ENCODE measurements at regions not wholly inside any gene's neighbourhood (a gene's known extent, or its start where the extent isn't known, plus 50 kb on each side); places are given as distances from the start of the nearest gene placed in this dataset.
A peak's percentile ranks its signal among the peaks of the same experiment; 100 is the strongest.
"Not testable (repeated sequence)": the region's sequence is repeated elsewhere in the genome, so short reads cannot be mapped to it uniquely, and the experiment has no call there.

- Mint-ChIP-seq H3K4me1 (ENCODE audit: low read depth) (no peaks in the 10 kb centered on the region), H3K36me3 (ENCODE audit: low read depth) (no peaks in the 10 kb centered on the region), H3K27me3 (peaks cover 10% of the 10 kb centered on the region), H3K4me3 (no peak overlapping the region), H3K9me3 (no peaks in the 10 kb centered on the region), H3K27ac (no peak overlapping the region)
- DNase-seq: peak; percentile 60
Measured at GRCh38 chr11:134592391-134592990, 180.4 kb upstream of the B3GAT1 start.

- H3K4me1 Mint-ChIP-seq (ENCODE audit: low read depth): no peaks in the 10 kb centered on the region
- no peak overlapping the region for H3K4me3 Mint-ChIP-seq
- H3K27me3 Mint-ChIP-seq: peaks cover 10% of the 10 kb centered on the region
- no peak for DNase-seq
- H3K36me3 Mint-ChIP-seq (ENCODE audit: low read depth): no peaks in the 10 kb centered on the region
- no peaks in the 10 kb centered on the region for H3K9me3 Mint-ChIP-seq
- no peak overlapping the region for H3K27ac Mint-ChIP-seq
Measured at GRCh38 chr11:134591338-134591737, 179.3 kb upstream of the B3GAT1 start.

GRCh38 chr11:134589129-134589528 is 177.1 kb upstream of the B3GAT1 start:
- H3K36me3 Mint-ChIP-seq (ENCODE audit: low read depth): no peaks in the 10 kb centered on the region
- no peaks in the 10 kb centered on the region for H3K4me1 Mint-ChIP-seq (ENCODE audit: low read depth)
- peaks cover 10% of the 10 kb centered on the region for H3K27me3 Mint-ChIP-seq
- H3K27ac Mint-ChIP-seq: no peak overlapping the region
- no peaks in the 10 kb centered on the region for H3K9me3 Mint-ChIP-seq
- H3K4me3 Mint-ChIP-seq: no peak overlapping the region
- DNase-seq: no peak

- not testable (repeated sequence) for H3K36me3 Mint-ChIP-seq (ENCODE audit: low read depth)
Measured at GRCh38 chr11:134588460-134589110, 176.5 kb upstream of the B3GAT1 start.

GRCh38 chr11:134587345-134587744 is 175.3 kb upstream of the B3GAT1 start:
- Mint-ChIP-seq H3K27ac (no peak overlapping the region), H3K9me3 (no peaks in the 10 kb centered on the region), H3K4me1 (ENCODE audit: low read depth) (peaks cover 12% of the 10 kb centered on the region), H3K27me3 (peaks cover 10% of the 10 kb centered on the region), H3K36me3 (ENCODE audit: low read depth) (no peaks in the 10 kb centered on the region), H3K4me3 (no peak overlapping the region)
- DNase-seq: no peak

More at GRCh38 chr11:134588460-134589110, 176.5 kb upstream of the B3GAT1 start:
- not testable (repeated sequence) for H3K4me3 Mint-ChIP-seq; H3K27ac Mint-ChIP-seq; H3K27me3 Mint-ChIP-seq; DNase-seq; H3K4me1 Mint-ChIP-seq (ENCODE audit: low read depth); H3K9me3 Mint-ChIP-seq

GRCh38 chr11:134586726-134587125 is 174.7 kb upstream of the B3GAT1 start:
- DNase-seq: no peak
- no peak overlapping the region for H3K4me3 Mint-ChIP-seq
- H3K9me3 Mint-ChIP-seq: no peaks in the 10 kb centered on the region

GRCh38 chr11:134585666-134586610 is 173.9 kb upstream of the B3GAT1 start:
- Mint-ChIP-seq H3K9me3 (no peaks in the 10 kb centered on the region), H3K4me3 (no peak overlapping the region), H3K27me3 (peaks cover 4% of the 10 kb centered on the region), H3K4me1 (ENCODE audit: low read depth) (peaks cover 12% of the 10 kb centered on the region), H3K27ac (no peak overlapping the region), H3K36me3 (ENCODE audit: low read depth) (no peaks in the 10 kb centered on the region)
- DNase-seq: no peak

More at GRCh38 chr11:134586726-134587125, 174.7 kb upstream of the B3GAT1 start:
- Mint-ChIP-seq H3K27ac (no peak overlapping the region), H3K4me1 (ENCODE audit: low read depth) (peaks cover 12% of the 10 kb centered on the region), H3K36me3 (ENCODE audit: low read depth) (no peaks in the 10 kb centered on the region), H3K27me3 (peaks cover 8% of the 10 kb centered on the region)

- DNase-seq: no peak
- Mint-ChIP-seq H3K4me1 (ENCODE audit: low read depth) (peaks cover 12% of the 10 kb centered on the region), H3K9me3 (no peaks in the 10 kb centered on the region), H3K27me3 (peaks cover 8% of the 10 kb centered on the region), H3K27ac (no peak overlapping the region), H3K4me3 (no peak overlapping the region), H3K36me3 (ENCODE audit: low read depth) (no peaks in the 10 kb centered on the region)
Measured at GRCh38 chr11:134584706-134585445, 172.8 kb upstream of the B3GAT1 start.

GRCh38 chr11:134584001-134584561 is 172.0 kb upstream of the B3GAT1 start:
- H3K4me3 Mint-ChIP-seq: no peak overlapping the region
- H3K36me3 Mint-ChIP-seq (ENCODE audit: low read depth): no peaks in the 10 kb centered on the region
- H3K9me3 Mint-ChIP-seq: no peaks in the 10 kb centered on the region
- DNase-seq: no peak
- H3K27ac Mint-ChIP-seq: no peak overlapping the region
- H3K27me3 Mint-ChIP-seq: peaks cover 10% of the 10 kb centered on the region
- peaks cover 12% of the 10 kb centered on the region for H3K4me1 Mint-ChIP-seq (ENCODE audit: low read depth)

GRCh38 chr11:134583397-134583990 is 171.5 kb upstream of the B3GAT1 start:
- Mint-ChIP-seq H3K4me1 (ENCODE audit: low read depth) (peaks cover 12% of the 10 kb centered on the region), H3K4me3 (no peak overlapping the region), H3K9me3 (no peaks in the 10 kb centered on the region), H3K27me3 (peaks cover 14% of the 10 kb centered on the region), H3K27ac (no peak overlapping the region), H3K36me3 (ENCODE audit: low read depth) (no peaks in the 10 kb centered on the region)
- DNase-seq: no peak

- no peaks in the 10 kb centered on the region for H3K9me3 Mint-ChIP-seq
- peaks cover 12% of the 10 kb centered on the region for H3K4me1 Mint-ChIP-seq (ENCODE audit: low read depth)
- H3K27ac Mint-ChIP-seq: no peak overlapping the region
- DNase-seq: no peak
- peaks cover 14% of the 10 kb centered on the region for H3K27me3 Mint-ChIP-seq
- no peak overlapping the region for H3K4me3 Mint-ChIP-seq
- H3K36me3 Mint-ChIP-seq (ENCODE audit: low read depth): no peaks in the 10 kb centered on the region
Measured at GRCh38 chr11:134582770-134583095, 170.7 kb upstream of the B3GAT1 start.

- Mint-ChIP-seq H3K27me3 (peaks cover 14% of the 10 kb centered on the region), H3K36me3 (ENCODE audit: low read depth) (no peaks in the 10 kb centered on the region), H3K4me3 (no peak overlapping the region), H3K4me1 (ENCODE audit: low read depth) (peaks cover 12% of the 10 kb centered on the region), H3K9me3 (no peaks in the 10 kb centered on the region), H3K27ac (no peak overlapping the region)
- DNase-seq: no peak
Measured at GRCh38 chr11:134581966-134582769, 170.1 kb upstream of the B3GAT1 start.

- Mint-ChIP-seq H3K27me3 (peaks cover 16% of the 10 kb centered on the region), H3K4me3 (no peak overlapping the region), H3K4me1 (ENCODE audit: low read depth) (peaks cover 12% of the 10 kb centered on the region)
Measured at GRCh38 chr11:134581121-134581626, 169.1 kb upstream of the B3GAT1 start.

More at GRCh38 chr11:134581121-134581626, 169.1 kb upstream of the B3GAT1 start:
- no peak for DNase-seq
- Mint-ChIP-seq H3K27ac (no peak overlapping the region), H3K36me3 (ENCODE audit: low read depth) (no peaks in the 10 kb centered on the region), H3K9me3 (no peaks in the 10 kb centered on the region)

All from activated T-cell treated with anti-CD3 and anti-CD28 coated beads, Interleukin-2, amount 50 U/mL, for 24 hours (primary cell).